Upper lobe of right lung (tissue), 1 donor: ENCODE measurements at regions not wholly inside any gene's neighbourhood (a gene's known extent, or its start where the extent isn't known, plus 50 kb on each side); places are given as distances from the start of the nearest gene placed in this dataset.

Experiments
- ATAC-seq: fragments of 200-7000 bp; cut with Tn5 transposase; one replicate; pipeline ENCODE4 v1.9.1; 2020; ENCODE audit warnings: mild to moderate bottlenecking, moderate library complexity
- DNase-seq: peaks from one replicate; pipeline ENCODE4 v3.0.0-alpha.2; 2020
- H3K27ac ChIP-seq: fragments of 200-600 bp; one replicate; pipeline ENCODE4 v1.8.0; 2022
- H3K27me3 ChIP-seq: fragments of 200-600 bp; one replicate; pipeline ENCODE4 v1.8.0; 2022; ENCODE audit warnings: mild to moderate bottlenecking
- H3K36me3 ChIP-seq: fragments of 200-600 bp; one replicate; pipeline ENCODE4 v1.8.0; 2022
- H3K4me1 ChIP-seq: fragments of 200-600 bp; one replicate; pipeline ENCODE4 v1.8.0; 2022
- H3K4me3 ChIP-seq: fragments of 200-600 bp; one replicate; pipeline ENCODE4 v1.8.0; 2022; ENCODE audit warnings: mild to moderate bottlenecking
- H3K9me3 ChIP-seq: fragments of 200-600 bp; one replicate; pipeline ENCODE4 v1.8.0; 2022
- intact Hi-C: fragments of 100-400 bp; cut with DNase I; formaldehyde crosslinking; loops from one replicate; pipeline ENCODE4 v1.11.0; 2022
- TF ChIP-seq, protein P1 (sequence below): fragments of 200-600 bp; IDR thresholded peaks from one replicate; pipeline ENCODE4 v1.8.0; 2022; ENCODE audit warnings: antibody characterized with exemption
- donor health status: DM: no; HTN: yes; CAD: no; lungs with severe emphysema.

DNA sequence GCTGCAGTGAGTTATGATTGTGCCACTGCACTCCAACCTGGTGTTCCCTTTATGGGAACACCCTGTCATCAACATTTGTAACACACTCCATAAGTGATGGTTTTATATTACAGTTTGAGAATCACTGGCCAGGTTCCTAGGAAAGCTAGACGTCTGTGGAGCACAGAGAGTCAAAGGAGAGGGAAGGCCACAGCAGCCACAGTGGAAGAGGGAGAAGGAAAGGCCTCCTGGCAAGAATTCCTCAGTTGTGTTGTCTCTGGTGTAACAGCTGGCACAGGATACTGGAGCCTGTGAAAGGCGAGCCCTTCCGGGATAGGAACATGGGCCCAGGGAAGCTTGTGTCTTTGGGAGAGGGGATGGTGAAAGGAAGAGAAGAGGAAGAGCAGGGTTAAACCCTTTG, 360.5 kb upstream of the PIK3C3 start:
- H3K27me3 ChIP-seq, result no peaks in the 10 kb centered on the region
- TF ChIP-seq, protein P1, sequence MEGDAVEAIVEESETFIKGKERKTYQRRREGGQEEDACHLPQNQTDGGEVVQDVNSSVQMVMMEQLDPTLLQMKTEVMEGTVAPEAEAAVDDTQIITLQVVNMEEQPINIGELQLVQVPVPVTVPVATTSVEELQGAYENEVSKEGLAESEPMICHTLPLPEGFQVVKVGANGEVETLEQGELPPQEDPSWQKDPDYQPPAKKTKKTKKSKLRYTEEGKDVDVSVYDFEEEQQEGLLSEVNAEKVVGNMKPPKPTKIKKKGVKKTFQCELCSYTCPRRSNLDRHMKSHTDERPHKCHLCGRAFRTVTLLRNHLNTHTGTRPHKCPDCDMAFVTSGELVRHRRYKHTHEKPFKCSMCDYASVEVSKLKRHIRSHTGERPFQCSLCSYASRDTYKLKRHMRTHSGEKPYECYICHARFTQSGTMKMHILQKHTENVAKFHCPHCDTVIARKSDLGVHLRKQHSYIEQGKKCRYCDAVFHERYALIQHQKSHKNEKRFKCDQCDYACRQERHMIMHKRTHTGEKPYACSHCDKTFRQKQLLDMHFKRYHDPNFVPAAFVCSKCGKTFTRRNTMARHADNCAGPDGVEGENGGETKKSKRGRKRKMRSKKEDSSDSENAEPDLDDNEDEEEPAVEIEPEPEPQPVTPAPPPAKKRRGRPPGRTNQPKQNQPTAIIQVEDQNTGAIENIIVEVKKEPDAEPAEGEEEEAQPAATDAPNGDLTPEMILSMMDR, result no peak
- no peak overlapping the region for H3K27ac ChIP-seq
- no peak for DNase-seq
- no peak for ATAC-seq
- no peaks in the 10 kb centered on the region for H3K36me3 ChIP-seq
- no peaks in the 10 kb centered on the region for H3K4me1 ChIP-seq
- H3K9me3 ChIP-seq, result no peaks in the 10 kb centered on the region
- no peak overlapping the region for H3K4me3 ChIP-seq
- intact Hi-C loops, result no loop called here

DNA sequence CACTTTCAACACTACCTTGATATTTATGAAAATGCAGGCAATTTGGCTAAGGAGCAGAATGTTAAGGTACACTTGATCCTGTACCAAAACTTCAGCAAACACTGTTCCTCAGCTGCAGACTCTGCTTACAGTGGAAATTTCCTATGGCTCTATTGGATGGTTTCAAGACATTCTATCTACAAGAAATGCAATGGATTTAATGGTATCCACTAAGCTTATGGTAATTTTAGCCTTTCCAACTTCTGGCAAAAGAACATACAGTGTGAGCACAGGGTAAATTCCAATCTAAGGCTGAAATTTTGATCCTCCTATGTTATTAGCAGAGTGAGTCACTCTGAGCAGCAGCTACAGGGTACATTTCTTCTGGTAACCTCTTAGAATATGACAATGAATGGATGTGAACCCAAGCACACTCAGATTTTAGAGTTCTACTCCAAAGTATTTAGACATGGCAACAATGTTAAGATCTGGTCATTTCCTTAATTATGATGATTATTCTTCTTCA, 361.8 kb upstream of the PIK3C3 start:
- Histone ChIP-seq H3K4me3 (no peak overlapping the region), H3K36me3 (no peaks in the 10 kb centered on the region), H3K27ac (no peak overlapping the region), H3K4me1 (no peaks in the 10 kb centered on the region), H3K27me3 (no peaks in the 10 kb centered on the region), H3K9me3 (no peaks in the 10 kb centered on the region)
- DNase-seq, result no peak
- intact Hi-C loops, result no loop called here
- TF ChIP-seq, protein P1, result no peak
- no peak for ATAC-seq

DNA sequence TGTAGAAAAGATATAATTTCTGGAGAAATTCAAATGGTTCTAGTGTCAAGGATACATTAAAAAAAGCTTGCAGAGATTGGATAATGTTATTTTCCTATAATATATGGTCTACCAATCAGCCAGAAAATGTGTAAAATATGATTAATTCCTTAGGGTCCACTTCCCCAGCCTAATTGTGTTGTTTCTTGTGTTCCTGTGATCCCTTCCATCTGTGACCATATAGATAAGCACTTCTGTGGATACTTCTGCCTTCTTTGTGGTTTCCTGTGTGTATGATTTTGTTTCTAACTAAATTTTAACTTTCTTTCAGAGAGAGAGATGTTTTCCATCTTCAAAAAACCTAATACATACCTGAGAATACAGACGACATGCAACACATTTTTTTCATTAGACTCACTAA, 367.1 kb upstream of the PIK3C3 start:
- intact Hi-C loops, result no loop called here
- H3K4me1 ChIP-seq, result no peaks in the 10 kb centered on the region
- ATAC-seq, result no peak
- H3K9me3 ChIP-seq, result no peaks in the 10 kb centered on the region
- no peak overlapping the region for H3K27ac ChIP-seq
- no peaks in the 10 kb centered on the region for H3K27me3 ChIP-seq
- no peak for DNase-seq
- no peaks in the 10 kb centered on the region for H3K36me3 ChIP-seq
- H3K4me3 ChIP-seq, result no peak overlapping the region
- TF ChIP-seq, protein P1, result no peak

DNA sequence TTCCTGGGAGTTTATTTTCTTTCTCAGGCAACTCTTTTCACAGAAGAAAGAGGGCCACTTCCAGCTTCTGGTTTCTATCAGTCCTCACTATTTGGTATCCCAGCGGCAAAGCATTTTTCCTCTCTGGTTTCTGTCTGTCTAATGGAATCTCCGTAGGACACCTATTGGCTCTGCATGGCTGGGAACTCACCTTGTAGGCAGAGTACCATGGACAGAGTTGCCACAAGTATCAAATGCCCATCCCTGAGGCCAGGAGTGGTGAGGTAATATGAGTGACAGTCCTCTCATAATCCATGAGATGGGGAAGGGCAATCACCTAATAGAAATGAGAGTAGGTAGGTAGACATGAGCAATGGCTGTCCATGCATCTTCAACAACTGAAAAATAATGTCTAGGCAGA, 369.5 kb upstream of the PIK3C3 start:
- H3K9me3 ChIP-seq, result no peaks in the 10 kb centered on the region
- TF ChIP-seq, protein P1, result no peak
- intact Hi-C loops, result no loop called here
- ATAC-seq, result no peak
- H3K4me1 ChIP-seq, result no peaks in the 10 kb centered on the region
- no peaks in the 10 kb centered on the region for H3K36me3 ChIP-seq
- H3K27me3 ChIP-seq, result no peaks in the 10 kb centered on the region
- no peak overlapping the region for H3K27ac ChIP-seq
- H3K4me3 ChIP-seq, result no peak overlapping the region
- no peak for DNase-seq

DNA sequence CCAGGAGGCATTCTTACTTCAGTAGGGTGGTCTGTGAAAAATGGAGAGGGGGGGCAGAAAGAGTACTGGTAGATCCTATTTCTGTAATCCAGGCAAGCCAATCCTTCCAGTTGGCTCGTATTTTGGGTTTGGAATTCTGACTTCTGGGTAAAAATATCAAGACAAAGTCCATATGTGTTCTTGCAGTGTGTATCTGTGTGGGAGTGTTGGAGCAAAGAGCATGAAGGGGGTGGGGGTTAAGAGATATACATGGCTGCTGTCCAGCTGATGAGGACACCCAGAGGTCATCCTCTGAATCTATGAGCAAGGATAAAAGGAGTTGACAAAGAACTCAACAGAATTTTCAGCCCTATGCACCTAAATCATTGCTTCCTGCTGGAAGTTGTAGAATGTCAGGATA, 375.8 kb upstream of the PIK3C3 start:
- H3K27ac ChIP-seq, result no peak overlapping the region
- no peaks in the 10 kb centered on the region for H3K36me3 ChIP-seq
- DNase-seq, result no peak
- no peak for ATAC-seq
- no peaks in the 10 kb centered on the region for H3K9me3 ChIP-seq
- TF ChIP-seq, protein P1, result no peak
- H3K4me1 ChIP-seq, result no peaks in the 10 kb centered on the region
- H3K27me3 ChIP-seq, result no peaks in the 10 kb centered on the region
- H3K4me3 ChIP-seq, result no peak overlapping the region
- intact Hi-C loops, result no loop called here

DNA sequence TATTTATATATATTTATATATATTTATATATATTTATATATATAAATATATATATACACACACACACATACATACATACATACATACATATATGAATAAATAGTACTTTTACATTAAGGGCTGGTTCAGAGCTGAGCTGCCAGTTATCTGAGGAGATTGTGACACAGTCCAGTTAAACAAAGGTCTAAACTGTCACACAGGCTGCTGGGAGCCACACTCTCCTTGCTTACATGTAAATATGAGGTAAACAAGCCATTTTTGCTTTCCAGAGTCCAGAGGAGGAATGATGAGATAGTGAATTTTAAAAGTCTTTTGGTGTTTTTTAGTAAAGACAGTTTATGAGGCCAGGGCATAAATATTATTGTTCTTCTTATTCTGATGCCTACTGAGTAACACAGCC, 377.5 kb upstream of the PIK3C3 start:
- Histone ChIP-seq H3K27ac (no peak overlapping the region), H3K4me3 (no peak overlapping the region), H3K4me1 (no peaks in the 10 kb centered on the region), H3K36me3 (no peaks in the 10 kb centered on the region), H3K27me3 (no peaks in the 10 kb centered on the region), H3K9me3 (no peaks in the 10 kb centered on the region)
- no peak for DNase-seq
- TF ChIP-seq, protein P1, result no peak
- intact Hi-C loops, result no loop called here
- ATAC-seq, result no peak
